Keratinocyte (primary cell): ENCODE measurements at regions not wholly inside any gene's neighbourhood (a gene's known extent, or its start where the extent isn't known, plus 50 kb on each side); places are given as distances from the start of the nearest gene placed in this dataset.

Source experiments
- EZH2 ChIP-seq: IDR thresholded peaks from one replicate; pipeline ENCODE4 v1.6.1; 2012; ENCODE audit warnings: inconsistent platforms, mild to moderate bottlenecking, low read length, moderate library complexity
- TF ChIP-seq, protein P1 (sequence below), 3 experiments: IDR thresholded peaks in 1 of 3; conservative IDR thresholded peaks in 1 of 3; optimal IDR thresholded peaks in 1 of 3; 2 replicates in 2 of 3; 3 replicates in 1 of 3; pipeline versions ENCODE3 to v1.5.1; 2011; ENCODE audit warnings: low read length in 3 of 3, mild to moderate bottlenecking in 3 of 3, moderate library complexity in 2 of 3, control low read depth in 1 of 3, inconsistent platforms in 1 of 3; ENCODE audit not compliant: insufficient read depth in 2 of 3; ENCODE audit errors: extremely low read depth in 1 of 3

GRCh38 chr2:207363761-207364290 lies 165.9 kb upstream of the CREB1 start:
- TF ChIP-seq, protein P1, sequence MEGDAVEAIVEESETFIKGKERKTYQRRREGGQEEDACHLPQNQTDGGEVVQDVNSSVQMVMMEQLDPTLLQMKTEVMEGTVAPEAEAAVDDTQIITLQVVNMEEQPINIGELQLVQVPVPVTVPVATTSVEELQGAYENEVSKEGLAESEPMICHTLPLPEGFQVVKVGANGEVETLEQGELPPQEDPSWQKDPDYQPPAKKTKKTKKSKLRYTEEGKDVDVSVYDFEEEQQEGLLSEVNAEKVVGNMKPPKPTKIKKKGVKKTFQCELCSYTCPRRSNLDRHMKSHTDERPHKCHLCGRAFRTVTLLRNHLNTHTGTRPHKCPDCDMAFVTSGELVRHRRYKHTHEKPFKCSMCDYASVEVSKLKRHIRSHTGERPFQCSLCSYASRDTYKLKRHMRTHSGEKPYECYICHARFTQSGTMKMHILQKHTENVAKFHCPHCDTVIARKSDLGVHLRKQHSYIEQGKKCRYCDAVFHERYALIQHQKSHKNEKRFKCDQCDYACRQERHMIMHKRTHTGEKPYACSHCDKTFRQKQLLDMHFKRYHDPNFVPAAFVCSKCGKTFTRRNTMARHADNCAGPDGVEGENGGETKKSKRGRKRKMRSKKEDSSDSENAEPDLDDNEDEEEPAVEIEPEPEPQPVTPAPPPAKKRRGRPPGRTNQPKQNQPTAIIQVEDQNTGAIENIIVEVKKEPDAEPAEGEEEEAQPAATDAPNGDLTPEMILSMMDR (optimal IDR thresholded peaks at IDR 0.05 in 1 of 3, IDR thresholded peaks at IDR 0.05 in 1 of 3, conservative IDR thresholded peaks at IDR 0.05 in 1 of 3; ENCODE audit: extremely low read depth in 1 of 3, insufficient read depth in 2 of 3, low read length in 3 of 3) = no peak
- no peak for TF ChIP-seq EZH2
